PC-3 (cell line): ENCODE measurements at regions not wholly inside any gene's neighbourhood (a gene's known extent, or its start where the extent isn't known, plus 50 kb on each side); places are given as distances from the start of the nearest gene placed in this dataset.

Experiments used
- CTCF ChIP-seq: fragments of 300-600 bp; sonication (generic); conservative IDR thresholded peaks from 2 replicates; pipeline ENCODE4 v1.5.1; 2017; ENCODE audit warnings: antibody characterized with exemption, low read depth, mild to moderate bottlenecking, low read length
- EZH2 ChIP-seq: fragments of 300-600 bp; sonication (generic); IDR thresholded peaks from one replicate; pipeline ENCODE4 v1.6.1; 2017; ENCODE audit warnings: antibody characterized with exemption, mild to moderate bottlenecking, low read length; ENCODE audit not compliant: unreplicated experiment
- EZH2phosphoT487 ChIP-seq: fragments of 300-600 bp; sonication (generic); IDR thresholded peaks from 2 replicates; pipeline ENCODE4 v1.6.1; 2018; ENCODE audit warnings: mild to moderate bottlenecking, antibody characterized with exemption, low read length, borderline replicate concordance

DNA sequence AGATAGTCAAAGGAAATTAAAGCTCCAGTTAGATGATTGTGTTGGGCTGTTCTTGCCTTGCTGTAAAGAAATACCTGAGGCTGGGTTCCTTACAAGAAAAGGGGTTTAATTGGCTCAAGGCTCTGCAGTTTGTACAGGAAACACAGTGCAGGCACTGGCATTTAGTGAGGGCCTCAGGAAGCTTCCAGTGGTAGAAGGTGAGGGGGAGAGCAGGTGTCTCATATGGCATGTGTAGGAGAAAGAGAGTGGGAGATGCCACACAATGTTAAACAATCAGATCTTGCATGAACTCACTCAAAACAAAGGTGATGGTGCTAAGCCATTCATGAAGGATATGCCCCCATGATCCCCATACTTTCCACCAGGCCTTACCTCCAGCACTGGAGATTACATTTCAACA lies 493.5 kb upstream of the IMPG1 start:
- TF ChIP-seq CTCF (no peak), EZH2phosphoT487 (no peak), EZH2 (no peak)
